Trophoblast cell (in vitro differentiated cells and primary cell): ENCODE measurements at regions not wholly inside any gene's neighbourhood (a gene's known extent, or its start where the extent isn't known, plus 50 kb on each side); places are given as distances from the start of the nearest gene placed in this dataset.

ENCODE experiments used
- DNase-seq, 2 donors: peaks; one replicate each; pipeline ENCODE4 v3.0.0-alpha.2; 2016
- H2AFZ ChIP-seq: 2 replicates; pipeline ENCODE4 v1.6.1; 2013; ENCODE audit warnings: low read length, moderate library complexity, mild to moderate bottlenecking; ENCODE audit not compliant: insufficient read depth, poor library complexity
- H2AK5ac ChIP-seq: 2 replicates; pipeline ENCODE4 v1.6.1; 2013; ENCODE audit warnings: mild to moderate bottlenecking, low read length
- H2BK120ac ChIP-seq: 2 replicates; pipeline ENCODE4 v1.6.1; 2013; ENCODE audit warnings: low read length, mild to moderate bottlenecking, moderate library complexity; ENCODE audit not compliant: insufficient read depth, poor library complexity
- H2BK12ac ChIP-seq: 2 replicates; pipeline ENCODE4 v1.6.1; 2013; ENCODE audit warnings: mild to moderate bottlenecking, low read length, moderate library complexity
- H2BK5ac ChIP-seq: 2 replicates; pipeline ENCODE4 v1.6.1; 2013; ENCODE audit warnings: low read length, low read depth, moderate library complexity, mild to moderate bottlenecking; ENCODE audit not compliant: poor library complexity
- H3K14ac ChIP-seq: 2 replicates; pipeline ENCODE4 v1.6.1; 2013; ENCODE audit warnings: mild to moderate bottlenecking, low read length
- H3K18ac ChIP-seq: 2 replicates; pipeline ENCODE4 v1.6.1; 2013; ENCODE audit warnings: mild to moderate bottlenecking, low read length
- H3K23ac ChIP-seq: 2 replicates; pipeline ENCODE4 v1.6.1; 2013; ENCODE audit warnings: low read length
- H3K27ac ChIP-seq: 2 replicates; pipeline ENCODE4 v1.5.1; 2013; ENCODE audit warnings: low read depth, mild to moderate bottlenecking, inconsistent platforms, low read length, moderate library complexity
- H3K27me3 ChIP-seq: 2 replicates; pipeline ENCODE4 v1.6.1; 2013; ENCODE audit warnings: inconsistent platforms, mild to moderate bottlenecking, low read length, moderate library complexity; ENCODE audit not compliant: insufficient read depth
- H3K36me3 ChIP-seq, 2 experiments: 1 replicate in 1 of 2; 2 replicates in 1 of 2; pipeline ENCODE4 v1.6.1; 2013; ENCODE audit warnings: low read length in 2 of 2, mild to moderate bottlenecking in 2 of 2, moderate library complexity in 1 of 2; ENCODE audit not compliant: insufficient read depth in 2 of 2, control insufficient read depth in 1 of 2
- H3K4ac ChIP-seq: 2 replicates; pipeline ENCODE4 v1.6.1; 2013; ENCODE audit warnings: low read depth, mild to moderate bottlenecking, low read length, moderate library complexity
- H3K4me1 ChIP-seq, 2 experiments: 1 replicate in 1 of 2; 2 replicates in 1 of 2; pipeline ENCODE4 v1.6.1; 2013; ENCODE audit warnings: low read length in 2 of 2, mild to moderate bottlenecking in 2 of 2, moderate library complexity in 1 of 2; ENCODE audit not compliant: insufficient read depth in 2 of 2, control insufficient read depth in 1 of 2
- H3K4me2 ChIP-seq: 2 replicates; pipeline ENCODE4 v1.6.1; 2013; ENCODE audit warnings: inconsistent platforms, mild to moderate bottlenecking, low read length, moderate library complexity
- H3K4me3 ChIP-seq: 2 replicates; pipeline ENCODE4 v1.5.1; 2013; ENCODE audit warnings: mild to moderate bottlenecking, low read depth, low read length, inconsistent platforms
- H3K79me1 ChIP-seq: one replicate; pipeline ENCODE4 v1.6.1; 2013; ENCODE audit warnings: low read length
- H3K79me2 ChIP-seq: 2 replicates; pipeline ENCODE4 v1.6.1; 2013; ENCODE audit warnings: low read length, mild to moderate bottlenecking; ENCODE audit not compliant: control insufficient read depth, insufficient read depth, poor library complexity
- H3K9ac ChIP-seq: 2 replicates; pipeline ENCODE4 v1.6.1; 2013; ENCODE audit warnings: mild to moderate bottlenecking, low read length
- H3K9me3 ChIP-seq: 2 replicates; pipeline ENCODE4 v1.6.1; 2013; ENCODE audit warnings: low read depth, mild to moderate bottlenecking, control low read depth, inconsistent platforms, low read length; ENCODE audit not compliant: insufficient read depth
- H4K12ac ChIP-seq: 2 replicates; pipeline ENCODE4 v1.6.1; 2013; ENCODE audit warnings: low read depth, mild to moderate bottlenecking, low read length, moderate library complexity
- H4K8ac ChIP-seq: 2 replicates; pipeline ENCODE4 v1.6.1; 2013; ENCODE audit warnings: low read depth, mild to moderate bottlenecking, low read length, moderate library complexity
- H4K91ac ChIP-seq: one replicate; pipeline ENCODE4 v1.6.1; 2013; ENCODE audit warnings: low read depth, mild to moderate bottlenecking, low read length, moderate library complexity
- WGBS: extraction: QIAGEN DNeasy Blood & Tissue Kit; methylation state at CpG from one replicate; pipeline ENCODE4 v1.1.7; 2013; ENCODE audit warnings: missing lambda C conversion rate; ENCODE audit not compliant: insufficient read length, insufficient coverage; ENCODE audit errors: extremely low coverage; 5-methylcytosine and 5-hydroxymethylcytosine counted together

- H3K4me3 ChIP-seq: no peak overlapping the region
- H3K36me3 ChIP-seq: no peaks in the 10 kb centered on the region
- no peak for DNase-seq
- H3K79me1 ChIP-seq: no peaks in the 10 kb centered on the region
- no peaks in the 10 kb centered on the region for H3K79me2 ChIP-seq
- H3K23ac ChIP-seq: no peak overlapping the region
- H3K4ac ChIP-seq: no peak overlapping the region
- H3K9ac ChIP-seq: no peak overlapping the region
- H2BK120ac ChIP-seq: no peak overlapping the region
- H3K18ac ChIP-seq: no peak overlapping the region
- no peak overlapping the region for H2BK12ac ChIP-seq
- H4K91ac ChIP-seq: no peak overlapping the region
- H3K4me1 ChIP-seq: peaks cover 2 to 3% of the 10 kb centered on the region in 2 experiments
- no peaks in the 10 kb centered on the region for H3K27me3 ChIP-seq
- no peak overlapping the region for H2AK5ac ChIP-seq
- H3K4me2 ChIP-seq: no peak overlapping the region
- H4K12ac ChIP-seq: no peak overlapping the region
- no peak overlapping the region for H3K14ac ChIP-seq
- H3K9me3 ChIP-seq: no peaks in the 10 kb centered on the region
- no peak overlapping the region for H4K8ac ChIP-seq
- H2AFZ ChIP-seq: no peak overlapping the region
- no peak overlapping the region for H2BK5ac ChIP-seq
- H3K27ac ChIP-seq: no peak overlapping the region
- WGBS: no CpG with 5 or more reads among the region's 3 CpGs
Measured at GRCh38 chr9:115196919-115197318, 79.0 kb upstream of the TNC start.

GRCh38 chr9:115198001-115198400, 80.0 kb upstream of the TNC start:
- Histone ChIP-seq H3K79me2 (no peaks in the 10 kb centered on the region), H2AK5ac (no peak overlapping the region), H2AFZ (no peak overlapping the region), H2BK12ac (no peak overlapping the region), H4K12ac (no peak overlapping the region), H4K8ac (no peak overlapping the region), H3K18ac (no peak overlapping the region), H3K27me3 (no peaks in the 10 kb centered on the region), H2BK120ac (no peak overlapping the region), H3K9me3 (no peaks in the 10 kb centered on the region), H3K4me1 (peaks cover 2 to 3% of the 10 kb centered on the region in 2 experiments), H3K4me3 (no peak overlapping the region), H3K9ac (no peak overlapping the region), H3K4ac (no peak overlapping the region), H3K4me2 (no peak overlapping the region), H2BK5ac (no peak overlapping the region), H3K23ac (no peak overlapping the region), H4K91ac (no peak overlapping the region), H3K36me3 (no peaks in the 10 kb centered on the region), H3K79me1 (no peaks in the 10 kb centered on the region), H3K27ac (no peak overlapping the region), H3K14ac (no peak overlapping the region)
- peak in 1 of 2 donors; percentile 11 for DNase-seq
- no CpG with 5 or more reads among the region's 4 CpGs for WGBS

- H2AFZ ChIP-seq: no peak overlapping the region
- H3K23ac ChIP-seq: no peak overlapping the region
- H4K91ac ChIP-seq: no peak overlapping the region
- no peak overlapping the region for H3K4me3 ChIP-seq
- no peak overlapping the region for H2BK120ac ChIP-seq
- H3K9ac ChIP-seq: no peak overlapping the region
- no peak overlapping the region for H3K4me2 ChIP-seq
- WGBS: no CpG with 5 or more reads among the region's 3 CpGs
- H2BK12ac ChIP-seq: no peak overlapping the region
- no peaks in the 10 kb centered on the region for H3K79me2 ChIP-seq
- DNase-seq: no peak
- no peak overlapping the region for H3K27ac ChIP-seq
- no peak overlapping the region for H2BK5ac ChIP-seq
- no peak overlapping the region for H2AK5ac ChIP-seq
- no peaks in the 10 kb centered on the region for H3K36me3 ChIP-seq
- peaks cover 2 to 3% of the 10 kb centered on the region in 2 experiments for H3K4me1 ChIP-seq
- no peak overlapping the region for H3K14ac ChIP-seq
- H4K8ac ChIP-seq: no peak overlapping the region
- H4K12ac ChIP-seq: no peak overlapping the region
- no peak overlapping the region for H3K4ac ChIP-seq
- no peaks in the 10 kb centered on the region for H3K27me3 ChIP-seq
- no peaks in the 10 kb centered on the region for H3K9me3 ChIP-seq
- peaks cover 3% of the 10 kb centered on the region for H3K79me1 ChIP-seq
- H3K18ac ChIP-seq: no peak overlapping the region
Measured at GRCh38 chr9:115200711-115201505, 83.0 kb upstream of the TNC start.

- Histone ChIP-seq H4K12ac (no peak overlapping the region), H2BK120ac (no peak overlapping the region), H3K4ac (no peak overlapping the region), H3K9me3 (no peaks in the 10 kb centered on the region), H3K23ac (no peak overlapping the region), H3K4me2 (no peak overlapping the region), H3K4me3 (no peak overlapping the region), H3K27ac (no peak overlapping the region), H3K27me3 (no peaks in the 10 kb centered on the region), H2BK5ac (no peak overlapping the region), H3K14ac (no peak overlapping the region), H3K18ac (no peak overlapping the region), H2AK5ac (no peak overlapping the region), H3K9ac (no peak overlapping the region), H4K8ac (no peak overlapping the region), H3K79me2 (no peaks in the 10 kb centered on the region), H2BK12ac (no peak overlapping the region), H4K91ac (no peak overlapping the region), H3K36me3 (no peaks in the 10 kb centered on the region), H3K4me1 (peaks cover 9 to 10% of the 10 kb centered on the region in 2 experiments), H2AFZ (no peak overlapping the region), H3K79me1 (peaks cover 6% of the 10 kb centered on the region)
- no peak for DNase-seq
- WGBS: no CpG with 5 or more reads among the region's 1 CpG
Measured at GRCh38 chr9:115202181-115202580, 84.2 kb upstream of the TNC start.
